Natural killer cell (primary cell): ENCODE measurements at regions not wholly inside any gene's neighbourhood (a gene's known extent, or its start where the extent isn't known, plus 50 kb on each side); places are given as distances from the start of the nearest gene placed in this dataset.

ENCODE experiments used
- ATAC-seq, 3 donors: fragments of 150-1000 bp in 2 of 3; fragments of 200-7000 bp in 1 of 3; cut with Tn5 transposase; 1 replicate in 1 of 3; 2 replicates in 2 of 3; pipeline ENCODE4 v1.10.0; 2021; ENCODE audit warnings: mild to moderate bottlenecking in 2 of 3, moderate library complexity in 2 of 3
- DNase-seq, 2 donors: peaks; one replicate each; pipeline versions ENCODE4 v3.0.0 to v3.0.0-alpha.2; 2013 to 2021; ENCODE audit warnings: mixed read lengths in 1 of 2
- H3K27ac ChIP-seq: one replicate; pipeline ENCODE4 v1.5.1; 2013; ENCODE audit warnings: mild to moderate bottlenecking, low read length
- H3K27me3 ChIP-seq: one replicate; pipeline ENCODE4 v1.6.1; 2013; ENCODE audit warnings: low read length; ENCODE audit not compliant: control insufficient read depth, insufficient read depth
- H3K36me3 ChIP-seq: one replicate; pipeline ENCODE4 v1.6.1; 2013; ENCODE audit warnings: low read length; ENCODE audit not compliant: control insufficient read depth, insufficient read depth
- H3K4me1 ChIP-seq: one replicate; pipeline ENCODE4 v1.6.1; 2013; ENCODE audit warnings: low read length; ENCODE audit not compliant: control insufficient read depth, insufficient read depth
- H3K4me3 ChIP-seq: one replicate; pipeline ENCODE4 v1.5.1; 2013; ENCODE audit warnings: low read length
- H3K9me3 ChIP-seq: one replicate; pipeline ENCODE4 v1.6.1; 2013; ENCODE audit warnings: low read length; ENCODE audit not compliant: control insufficient read depth, insufficient read depth
- H3K27ac Mint-ChIP-seq, 2 donors: one replicate each; pipeline ENCODE4 v1.8.0; 2022; ENCODE audit warnings: mild to moderate bottlenecking in 2 of 2, mixed read lengths in 2 of 2, moderate library complexity in 1 of 2
- H3K27me3 Mint-ChIP-seq, 2 donors: one replicate each; pipeline ENCODE4 v1.8.0; 2022; ENCODE audit warnings: low read depth in 2 of 2, mixed read lengths in 2 of 2
- H3K36me3 Mint-ChIP-seq: one replicate; pipeline ENCODE4 v1.8.0; 2022; ENCODE audit warnings: mixed read lengths
- H3K4me1 Mint-ChIP-seq, 2 donors: one replicate each; pipeline ENCODE4 v1.8.0; 2022; ENCODE audit warnings: mixed read lengths in 2 of 2
- H3K4me3 Mint-ChIP-seq: one replicate; pipeline ENCODE4 v1.8.0; 2022; ENCODE audit warnings: mild to moderate bottlenecking, moderate library complexity, mixed read lengths
- H3K9me3 Mint-ChIP-seq, 2 donors: one replicate each; pipeline ENCODE4 v1.8.0; 2022; ENCODE audit warnings: mixed read lengths in 2 of 2
- WGBS: methylation state at CpG from one replicate; pipeline ENCODE4 v1.1.7; 2013; ENCODE audit warnings: missing lambda C conversion rate; ENCODE audit not compliant: insufficient coverage; 5-methylcytosine and 5-hydroxymethylcytosine counted together
- intact Hi-C: fragments of 100-400 bp; cut with micrococcal nuclease; formaldehyde crosslinking; loops from one replicate; pipeline ENCODE4 v1.14.2; 2022
- TF ChIP-seq, protein P1 (sequence below): fragments of 200-600 bp; IDR thresholded peaks from one replicate; pipeline ENCODE4 v1.8.0; 2022; ENCODE audit warnings: antibody characterized with exemption

- H3K36me3 ChIP-seq = no peaks in the 10 kb centered on the region
- H3K9me3 ChIP-seq = no peaks in the 10 kb centered on the region
- Mint-ChIP-seq H3K9me3 (no peaks in the 10 kb centered on the region), H3K4me3 (no peak overlapping the region), H3K36me3 (no peaks in the 10 kb centered on the region), H3K4me1 (no peaks in the 10 kb centered on the region), H3K27ac (no peak overlapping the region), H3K27me3 (no peaks in the 10 kb centered on the region)
- H3K27me3 ChIP-seq = no peaks in the 10 kb centered on the region
- H3K4me3 ChIP-seq = no peak overlapping the region
- WGBS = 77% methylated on average over 4 of the region's 5 CpGs
- no peak for DNase-seq
- TF ChIP-seq, protein P1, sequence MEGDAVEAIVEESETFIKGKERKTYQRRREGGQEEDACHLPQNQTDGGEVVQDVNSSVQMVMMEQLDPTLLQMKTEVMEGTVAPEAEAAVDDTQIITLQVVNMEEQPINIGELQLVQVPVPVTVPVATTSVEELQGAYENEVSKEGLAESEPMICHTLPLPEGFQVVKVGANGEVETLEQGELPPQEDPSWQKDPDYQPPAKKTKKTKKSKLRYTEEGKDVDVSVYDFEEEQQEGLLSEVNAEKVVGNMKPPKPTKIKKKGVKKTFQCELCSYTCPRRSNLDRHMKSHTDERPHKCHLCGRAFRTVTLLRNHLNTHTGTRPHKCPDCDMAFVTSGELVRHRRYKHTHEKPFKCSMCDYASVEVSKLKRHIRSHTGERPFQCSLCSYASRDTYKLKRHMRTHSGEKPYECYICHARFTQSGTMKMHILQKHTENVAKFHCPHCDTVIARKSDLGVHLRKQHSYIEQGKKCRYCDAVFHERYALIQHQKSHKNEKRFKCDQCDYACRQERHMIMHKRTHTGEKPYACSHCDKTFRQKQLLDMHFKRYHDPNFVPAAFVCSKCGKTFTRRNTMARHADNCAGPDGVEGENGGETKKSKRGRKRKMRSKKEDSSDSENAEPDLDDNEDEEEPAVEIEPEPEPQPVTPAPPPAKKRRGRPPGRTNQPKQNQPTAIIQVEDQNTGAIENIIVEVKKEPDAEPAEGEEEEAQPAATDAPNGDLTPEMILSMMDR = no peak
- H3K4me1 ChIP-seq = no peaks in the 10 kb centered on the region
- intact Hi-C loops = no loop called here
- no peak overlapping the region for H3K27ac ChIP-seq
- no peak for ATAC-seq
These were observed 159.3 kb downstream of the GLI2 start for GRCh38 chr2:120894966-120895365.

DNA sequence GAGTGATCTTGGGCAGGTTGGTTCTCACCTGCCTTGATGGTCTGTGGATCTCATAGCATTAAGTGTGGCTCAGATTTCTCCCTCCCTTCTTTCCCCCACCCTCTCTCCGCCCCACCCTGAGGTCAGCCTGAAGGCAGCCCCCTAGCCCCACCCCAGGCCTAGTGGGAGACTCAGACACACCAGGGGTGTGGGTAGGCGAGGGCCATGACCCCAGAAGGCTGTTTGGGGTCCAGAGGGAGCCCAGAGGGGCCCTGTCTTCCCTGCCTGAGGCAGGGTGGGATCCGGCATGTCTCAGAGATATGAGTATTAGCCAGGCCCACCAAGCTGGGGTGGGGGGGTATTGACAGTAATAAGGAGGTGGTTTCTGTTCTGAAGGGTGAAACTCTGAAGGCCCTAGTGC is 160.5 kb downstream of the GLI2 start:
- no peaks in the 10 kb centered on the region for H3K4me1 ChIP-seq
- Mint-ChIP-seq H3K9me3 (no peaks in the 10 kb centered on the region), H3K4me1 (no peaks in the 10 kb centered on the region), H3K27ac (no peak overlapping the region), H3K4me3 (no peak overlapping the region), H3K36me3 (no peaks in the 10 kb centered on the region), H3K27me3 (no peaks in the 10 kb centered on the region)
- intact Hi-C loops = no loop called here
- ATAC-seq (no peak), DNase-seq (no peak)
- H3K9me3 ChIP-seq = no peaks in the 10 kb centered on the region
- TF ChIP-seq, protein P1 = no peak
- H3K27me3 ChIP-seq = no peaks in the 10 kb centered on the region
- H3K4me3 ChIP-seq = no peak overlapping the region
- no peak overlapping the region for H3K27ac ChIP-seq
- WGBS = 80% methylated on average over 3 of the region's 3 CpGs
- no peaks in the 10 kb centered on the region for H3K36me3 ChIP-seq

GRCh38 chr2:120896901-120897300 is 161.2 kb downstream of the GLI2 start:
- Histone ChIP-seq H3K4me3 (no peak overlapping the region), H3K4me1 (no peaks in the 10 kb centered on the region), H3K27me3 (no peaks in the 10 kb centered on the region), H3K9me3 (no peaks in the 10 kb centered on the region), H3K27ac (no peak overlapping the region), H3K36me3 (no peaks in the 10 kb centered on the region)
- TF ChIP-seq, protein P1 = no peak
- no peaks in the 10 kb centered on the region for H3K4me1 Mint-ChIP-seq
- no peaks in the 10 kb centered on the region for H3K9me3 Mint-ChIP-seq
- intact Hi-C loops = no loop called here
- H3K4me3 Mint-ChIP-seq = no peak overlapping the region
- no peaks in the 10 kb centered on the region for H3K36me3 Mint-ChIP-seq
- ATAC-seq (no peak), DNase-seq (no peak)
- WGBS = 88% methylated on average over 9 of the region's 9 CpGs
- no peaks in the 10 kb centered on the region for H3K27me3 Mint-ChIP-seq
- H3K27ac Mint-ChIP-seq = no peak overlapping the region

- ATAC-seq (no peak), DNase-seq (no peak)
- H3K27me3 Mint-ChIP-seq = peaks cover 0 to 2% of the 10 kb centered on the region in 2 donors
- no peaks in the 10 kb centered on the region for H3K4me1 ChIP-seq
- no peak overlapping the region for H3K27ac Mint-ChIP-seq
- H3K4me1 Mint-ChIP-seq = no peaks in the 10 kb centered on the region
- H3K27ac ChIP-seq = no peak overlapping the region
- TF ChIP-seq, protein P1 = no peak
- no peak overlapping the region for H3K4me3 ChIP-seq
- no peak overlapping the region for H3K4me3 Mint-ChIP-seq
- intact Hi-C loops = no loop called here
- H3K36me3 ChIP-seq = no peaks in the 10 kb centered on the region
- WGBS = 86% methylated on average over 2 of the region's 2 CpGs
- H3K9me3 Mint-ChIP-seq = no peaks in the 10 kb centered on the region
- H3K27me3 ChIP-seq = no peaks in the 10 kb centered on the region
- no peaks in the 10 kb centered on the region for H3K36me3 Mint-ChIP-seq
- H3K9me3 ChIP-seq = no peaks in the 10 kb centered on the region
These were observed 161.7 kb downstream of the GLI2 start for GRCh38 chr2:120897399-120897798.
